Prostate gland (tissue), 2 donors: ENCODE measurements at regions not wholly inside any gene's neighbourhood (a gene's known extent, or its start where the extent isn't known, plus 50 kb on each side); places are given as distances from the start of the nearest gene placed in this dataset.

Experiments
- DNase-seq: peaks from one replicate; pipeline ENCODE4 v3.0.0-alpha.2; 2019; ENCODE audit warnings: low spot score
- H3K27ac ChIP-seq, 2 donors: fragments of 200-600 bp; sonication (generic); 2 replicates each; pipeline ENCODE4 v1.5.1; 2017 to 2019
- H3K27me3 ChIP-seq: fragments of 200-600 bp; sonication (generic); replicated peaks from 2 replicates; pipeline ENCODE4 v1.5.1; 2019; ENCODE audit not compliant: insufficient read depth
- H3K36me3 ChIP-seq, 2 donors: fragments of 200-600 bp; sonication (generic); 1 replicate in 1 of 2; 2 replicates in 1 of 2; pipeline versions ENCODE4 v1.5.1 to v1.8.1; 2017 to 2019
- H3K4me1 ChIP-seq: fragments of 200-600 bp; sonication (generic); replicated peaks from 2 replicates; pipeline ENCODE4 v1.5.1; 2019
- H3K4me3 ChIP-seq, 2 donors: fragments of 200-600 bp; sonication (generic); 2 replicates each; pipeline ENCODE4 v1.5.1; 2017 to 2019
- H3K9me3 ChIP-seq: fragments of 200-600 bp; sonication (generic); 2 replicates; pipeline ENCODE4 v1.5.1; 2017
- CTCF ChIP-seq, 4 experiments: fragments of 200-600 bp in 2 of 4; fragments of 450-650 bp in 2 of 4; sonication (generic) in 2 of 4; IDR thresholded peaks; 1 replicate in 3 of 4; 2 replicates in 1 of 4; pipeline ENCODE4 v1.5.1; 2016 to 2019; ENCODE audit warnings: antibody characterized with exemption in 4 of 4, mild to moderate bottlenecking in 2 of 4, moderate library complexity in 2 of 4
- POLR2A ChIP-seq: fragments of 450-650 bp; IDR thresholded peaks from one replicate; pipeline ENCODE4 v1.6.1; 2016; ENCODE audit warnings: antibody characterized with exemption, mild to moderate bottlenecking
- POLR2AphosphoS5 ChIP-seq: sonication (generic); formaldehyde crosslinking; IDR thresholded peaks from one replicate; pipeline ENCODE4 v1.6.1; 2017; ENCODE audit warnings: antibody characterized with exemption
- WGBS: methylation state at CpG from one replicate; pipeline ENCODE4 v1.1.5; 2018; 5-methylcytosine and 5-hydroxymethylcytosine counted together
- intact Hi-C: fragments of 100-400 bp; cut with DNase I; formaldehyde crosslinking; loops from one replicate; pipeline ENCODE4 v1.14.2; 2022

DNA sequence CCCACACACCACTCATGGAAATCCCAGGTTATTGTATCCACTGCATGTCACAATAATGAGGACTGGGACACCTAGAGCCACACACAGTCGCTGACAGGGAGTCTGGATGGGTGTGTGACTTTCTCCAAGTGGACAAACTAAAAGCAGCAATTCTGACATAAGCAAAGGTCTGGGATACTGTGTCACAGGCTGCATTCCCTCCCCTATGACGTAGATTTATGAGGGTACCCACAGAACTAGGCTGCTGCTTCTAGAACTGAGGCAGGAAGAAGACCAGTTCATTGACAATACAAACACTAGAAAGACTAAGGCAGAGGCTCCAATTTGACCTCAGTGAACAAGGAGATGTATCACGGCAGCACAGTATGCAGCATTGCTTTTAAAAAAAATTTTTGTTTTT lies 63.6 kb upstream of the TBCA start:
- H3K9me3 ChIP-seq = no peaks in the 10 kb centered on the region
- no peak for DNase-seq
- H3K36me3 ChIP-seq = no peaks in the 10 kb centered on the region
- no peak for TF ChIP-seq POLR2A
- no peak for TF ChIP-seq POLR2AphosphoS5
- TF ChIP-seq CTCF (IDR thresholded peaks at IDR 0.05) = no peak
- H3K4me1 ChIP-seq = peaks cover under 1% of the 10 kb centered on the region
- WGBS = 86% methylated on average over 3 of the region's 3 CpGs
- intact Hi-C loops = no loop called here
- no peaks in the 10 kb centered on the region for H3K27me3 ChIP-seq
- no peak overlapping the region for H3K4me3 ChIP-seq
- no peak overlapping the region for H3K27ac ChIP-seq

- Histone ChIP-seq H3K27ac (no peak overlapping the region), H3K9me3 (no peaks in the 10 kb centered on the region), H3K36me3 (no peaks in the 10 kb centered on the region), H3K4me3 (no peak overlapping the region), H3K27me3 (no peaks in the 10 kb centered on the region), H3K4me1 (no peaks in the 10 kb centered on the region)
- no peak for TF ChIP-seq POLR2A
- TF ChIP-seq CTCF (IDR thresholded peaks at IDR 0.05) = no peak
- no peak for TF ChIP-seq POLR2AphosphoS5
- intact Hi-C loops = no loop called here
- WGBS = 61% methylated on average over 3 of the region's 3 CpGs
- DNase-seq = no peak
Measured at GRCh38 chr5:77832938-77833337, 56.8 kb upstream of the TBCA start.

DNA sequence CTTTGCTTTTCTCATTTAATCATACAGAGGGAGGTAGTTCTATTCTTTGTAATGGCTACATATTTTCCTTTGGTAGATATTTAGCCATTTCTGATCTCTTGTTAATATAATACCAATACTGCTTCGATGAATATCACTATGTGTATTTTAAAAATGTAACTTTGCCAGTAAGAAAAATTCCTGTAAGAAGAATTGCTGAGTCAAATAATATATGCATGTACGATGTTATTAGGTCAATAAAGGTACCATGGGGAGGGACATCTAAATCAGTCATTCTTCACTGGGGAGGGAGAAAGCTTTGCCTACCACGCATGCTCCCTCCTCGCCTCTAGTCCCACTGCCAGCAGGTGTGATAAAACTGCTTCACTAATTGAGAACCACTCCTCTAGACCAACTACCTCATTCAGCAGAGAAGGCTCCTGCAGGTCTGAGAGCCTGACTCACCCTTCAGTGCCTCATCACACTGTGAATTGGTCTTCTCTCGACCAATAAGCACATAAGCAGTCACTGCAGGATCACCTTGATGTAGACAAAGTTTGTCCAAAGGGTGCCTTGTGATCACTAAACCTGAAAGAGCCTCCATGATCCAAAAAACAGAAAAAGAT lies 56.1 kb upstream of the TBCA start:
- intact Hi-C loops = no loop called here
- no peak for TF ChIP-seq POLR2AphosphoS5
- TF ChIP-seq POLR2A = no peak
- no peak for TF ChIP-seq CTCF (IDR thresholded peaks at IDR 0.05)
- no peaks in the 10 kb centered on the region for H3K4me1 ChIP-seq
- 79% methylated on average over 5 of the region's 5 CpGs for WGBS
- H3K9me3 ChIP-seq = no peaks in the 10 kb centered on the region
- H3K27ac ChIP-seq = no peak overlapping the region
- no peaks in the 10 kb centered on the region for H3K27me3 ChIP-seq
- H3K36me3 ChIP-seq = no peaks in the 10 kb centered on the region
- no peak for DNase-seq
- H3K4me3 ChIP-seq = no peak overlapping the region

- 80% methylated on average over 3 of the region's 3 CpGs for WGBS
- no peaks in the 10 kb centered on the region for H3K36me3 ChIP-seq
- no peak for TF ChIP-seq POLR2A
- TF ChIP-seq CTCF (IDR thresholded peaks at IDR 0.05) = peak in 1 of 4 experiments; percentile 9
- no peaks in the 10 kb centered on the region for H3K4me1 ChIP-seq
- DNase-seq = no peak
- no peak overlapping the region for H3K4me3 ChIP-seq
- no peak overlapping the region for H3K27ac ChIP-seq
- intact Hi-C loops = no loop called here
- no peaks in the 10 kb centered on the region for H3K27me3 ChIP-seq
- H3K9me3 ChIP-seq = no peaks in the 10 kb centered on the region
Measured at GRCh38 chr5:77828445-77828844, 52.3 kb upstream of the TBCA start.
